Astrocyte (in vitro differentiated cells and primary cell): ENCODE measurements at regions not wholly inside any gene's neighbourhood (a gene's known extent, or its start where the extent isn't known, plus 50 kb on each side); places are given as distances from the start of the nearest gene placed in this dataset.

ENCODE experiments used
- DNase-seq: peaks from one replicate; pipeline ENCODE4 v3.0.0-alpha.2; 2010; ENCODE audit warnings: low read depth
- FAIRE-seq: peaks from 2 replicates; lab custom pipeline; 2011; peaks lifted over from hg19 to GRCh38; lab: Jason Lieb, UNC
- H2AFZ ChIP-seq: 2 replicates; pipeline ENCODE4 v1.6.0; 2012; ENCODE audit warnings: low read depth, low read length, inconsistent platforms
- H3K27ac ChIP-seq: 2 replicates; pipeline ENCODE4 v1.5.1; 2011; ENCODE audit warnings: low read depth, low read length, inconsistent platforms
- H3K27me3 ChIP-seq: 2 replicates; pipeline ENCODE4 v1.6.0; 2011; ENCODE audit warnings: low read length, inconsistent platforms; ENCODE audit not compliant: insufficient read depth
- H3K36me3 ChIP-seq: 2 replicates; pipeline ENCODE4 v1.5.1; 2011; ENCODE audit warnings: low read length, inconsistent platforms; ENCODE audit not compliant: insufficient read depth
- H3K4me1 ChIP-seq: 2 replicates; pipeline ENCODE4 v1.5.1; 2011; ENCODE audit warnings: low read length, inconsistent platforms; ENCODE audit not compliant: insufficient read depth
- H3K4me2 ChIP-seq: 2 replicates; pipeline ENCODE4 v1.6.0; 2012; ENCODE audit warnings: low read length, inconsistent platforms
- H3K4me3 ChIP-seq: 2 replicates; pipeline ENCODE4 v1.5.1; 2011; ENCODE audit warnings: low read depth, mild to moderate bottlenecking, low read length, inconsistent platforms; ENCODE audit not compliant: insufficient read depth
- H3K79me2 ChIP-seq: 2 replicates; pipeline ENCODE4 v1.6.0; 2012; ENCODE audit warnings: mild to moderate bottlenecking, low read length, inconsistent platforms; ENCODE audit not compliant: insufficient read depth
- H3K9ac ChIP-seq: 2 replicates; pipeline ENCODE4 v1.6.0; 2012; ENCODE audit warnings: mild to moderate bottlenecking, low read length, inconsistent platforms
- H3K9me3 ChIP-seq: 2 replicates; pipeline ENCODE4 v1.5.1; 2012; ENCODE audit warnings: low read depth, mild to moderate bottlenecking, low read length, inconsistent platforms; ENCODE audit not compliant: insufficient read depth
- H4K20me1 ChIP-seq: 2 replicates; pipeline ENCODE4 v1.6.0; 2012; ENCODE audit warnings: low read length, inconsistent platforms; ENCODE audit not compliant: insufficient read depth
- H3K27ac Mint-ChIP-seq: one replicate; pipeline ENCODE4 v1.8.0; 2021; ENCODE audit warnings: mild to moderate bottlenecking, mixed read lengths; ENCODE audit not compliant: unreplicated experiment
- H3K27me3 Mint-ChIP-seq: one replicate; pipeline ENCODE4 v1.8.0; 2021; ENCODE audit warnings: low read depth, mixed read lengths; ENCODE audit not compliant: unreplicated experiment
- H3K36me3 Mint-ChIP-seq: one replicate; pipeline ENCODE4 v1.8.0; 2021; ENCODE audit warnings: low read depth, mixed read lengths; ENCODE audit not compliant: unreplicated experiment
- H3K4me1 Mint-ChIP-seq: one replicate; pipeline ENCODE4 v1.8.0; 2021; ENCODE audit warnings: low read depth, mixed read lengths; ENCODE audit not compliant: unreplicated experiment
- H3K4me3 Mint-ChIP-seq: one replicate; pipeline ENCODE4 v1.8.0; 2021; ENCODE audit warnings: mild to moderate bottlenecking, moderate library complexity, mixed read lengths; ENCODE audit not compliant: unreplicated experiment
- H3K9me3 Mint-ChIP-seq: one replicate; pipeline ENCODE4 v1.8.0; 2021; ENCODE audit warnings: mild to moderate bottlenecking, mixed read lengths; ENCODE audit not compliant: unreplicated experiment
- EZH2 ChIP-seq: IDR thresholded peaks from 2 replicates; pipeline ENCODE4 v1.6.1; 2012; ENCODE audit warnings: mild to moderate bottlenecking, low read length, inconsistent platforms; ENCODE audit not compliant: insufficient read depth
- TF ChIP-seq, protein P1 (sequence below): IDR thresholded peaks from 2 replicates; pipeline ENCODE4 v1.5.1; 2011; ENCODE audit warnings: low read depth, mild to moderate bottlenecking, inconsistent platforms, low read length, moderate library complexity; ENCODE audit not compliant: insufficient read depth

GRCh38 chr10:44326474-44327030 lies 58.3 kb downstream of the CXCL12 start:
- Histone ChIP-seq H3K4me2 (no peak overlapping the region), H3K36me3 (no peaks in the 10 kb centered on the region), H3K9me3 (no peaks in the 10 kb centered on the region), H3K4me1 (no peaks in the 10 kb centered on the region), H4K20me1 (no peaks in the 10 kb centered on the region), H3K27ac (no peak overlapping the region), H3K4me3 (no peak overlapping the region), H3K79me2 (no peaks in the 10 kb centered on the region), H3K27me3 (no peaks in the 10 kb centered on the region), H2AFZ (no peak overlapping the region), H3K9ac (no peak overlapping the region)
- H3K9me3 Mint-ChIP-seq = peaks cover 2% of the 10 kb centered on the region
- H3K36me3 Mint-ChIP-seq = no peaks in the 10 kb centered on the region
- H3K4me1 Mint-ChIP-seq = peaks cover 4% of the 10 kb centered on the region
- H3K27me3 Mint-ChIP-seq = peaks cover 31% of the 10 kb centered on the region
- no peak overlapping the region for H3K4me3 Mint-ChIP-seq
- DNase-seq (no peak), FAIRE-seq (no peak)
- TF ChIP-seq, protein P1, sequence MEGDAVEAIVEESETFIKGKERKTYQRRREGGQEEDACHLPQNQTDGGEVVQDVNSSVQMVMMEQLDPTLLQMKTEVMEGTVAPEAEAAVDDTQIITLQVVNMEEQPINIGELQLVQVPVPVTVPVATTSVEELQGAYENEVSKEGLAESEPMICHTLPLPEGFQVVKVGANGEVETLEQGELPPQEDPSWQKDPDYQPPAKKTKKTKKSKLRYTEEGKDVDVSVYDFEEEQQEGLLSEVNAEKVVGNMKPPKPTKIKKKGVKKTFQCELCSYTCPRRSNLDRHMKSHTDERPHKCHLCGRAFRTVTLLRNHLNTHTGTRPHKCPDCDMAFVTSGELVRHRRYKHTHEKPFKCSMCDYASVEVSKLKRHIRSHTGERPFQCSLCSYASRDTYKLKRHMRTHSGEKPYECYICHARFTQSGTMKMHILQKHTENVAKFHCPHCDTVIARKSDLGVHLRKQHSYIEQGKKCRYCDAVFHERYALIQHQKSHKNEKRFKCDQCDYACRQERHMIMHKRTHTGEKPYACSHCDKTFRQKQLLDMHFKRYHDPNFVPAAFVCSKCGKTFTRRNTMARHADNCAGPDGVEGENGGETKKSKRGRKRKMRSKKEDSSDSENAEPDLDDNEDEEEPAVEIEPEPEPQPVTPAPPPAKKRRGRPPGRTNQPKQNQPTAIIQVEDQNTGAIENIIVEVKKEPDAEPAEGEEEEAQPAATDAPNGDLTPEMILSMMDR = no peak
- no peak for TF ChIP-seq EZH2
- no peak overlapping the region for H3K27ac Mint-ChIP-seq

DNA sequence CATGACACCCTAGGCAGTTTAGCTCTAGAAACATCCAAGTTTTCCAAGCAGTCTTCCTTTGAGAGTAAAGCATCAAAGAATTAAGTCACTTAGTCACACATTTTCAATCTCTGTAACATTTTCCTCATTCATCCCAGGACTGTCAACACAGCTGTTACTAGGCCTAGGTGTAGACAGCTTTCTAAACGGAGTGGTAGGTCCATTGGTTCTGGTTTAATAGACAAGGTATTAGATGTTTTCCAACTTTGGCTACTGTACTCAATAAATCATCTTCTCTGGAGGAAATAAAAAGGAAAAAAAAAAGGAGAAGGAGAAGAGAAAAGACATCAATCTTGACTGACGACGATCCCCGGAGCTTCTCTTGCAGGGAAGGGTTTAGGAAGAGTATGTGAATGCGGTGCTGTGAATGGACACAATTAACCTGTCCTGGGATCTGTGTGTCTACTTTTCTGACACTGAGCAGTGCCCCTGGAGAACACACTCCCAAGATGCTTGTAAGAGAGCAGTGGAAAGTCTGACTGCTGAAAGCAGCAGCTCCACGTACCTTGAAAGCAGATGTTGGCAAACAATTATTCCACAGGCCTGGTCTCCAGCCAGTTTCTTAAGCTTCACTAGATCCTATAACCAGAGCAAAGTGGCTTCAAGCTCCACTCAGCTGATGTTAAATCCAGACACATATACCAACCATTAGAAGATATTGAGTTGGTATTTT lies 59.1 kb downstream of the CXCL12 start:
- H3K4me1 Mint-ChIP-seq = peaks cover 4% of the 10 kb centered on the region
- no peak for FAIRE-seq
- H3K27ac ChIP-seq = no peak overlapping the region
- peaks cover 2% of the 10 kb centered on the region for H3K9me3 Mint-ChIP-seq
- no peak overlapping the region for H3K27ac Mint-ChIP-seq
- H3K27me3 Mint-ChIP-seq = peaks cover 31% of the 10 kb centered on the region
- H3K4me1 ChIP-seq = no peaks in the 10 kb centered on the region
- H3K9ac ChIP-seq = no peak overlapping the region
- H3K79me2 ChIP-seq = no peaks in the 10 kb centered on the region
- no peak overlapping the region for H3K4me3 ChIP-seq
- no peak overlapping the region for H2AFZ ChIP-seq
- H3K27me3 ChIP-seq = no peaks in the 10 kb centered on the region
- H4K20me1 ChIP-seq = no peaks in the 10 kb centered on the region
- no peaks in the 10 kb centered on the region for H3K9me3 ChIP-seq
- H3K36me3 ChIP-seq = no peaks in the 10 kb centered on the region
- H3K4me3 Mint-ChIP-seq = no peak overlapping the region
- no peak overlapping the region for H3K4me2 ChIP-seq
- H3K36me3 Mint-ChIP-seq = no peaks in the 10 kb centered on the region
- TF ChIP-seq EZH2 = no peak
- TF ChIP-seq, protein P1 = no peak
- no peak for DNase-seq

- no peaks in the 10 kb centered on the region for H4K20me1 ChIP-seq
- Mint-ChIP-seq H3K27ac (no peak overlapping the region), H3K9me3 (peaks cover 2% of the 10 kb centered on the region), H3K36me3 (no peaks in the 10 kb centered on the region), H3K4me3 (no peak overlapping the region), H3K4me1 (peaks cover 4% of the 10 kb centered on the region), H3K27me3 (peaks cover 31% of the 10 kb centered on the region)
- H3K9me3 ChIP-seq = no peaks in the 10 kb centered on the region
- no peak overlapping the region for H3K9ac ChIP-seq
- H3K27me3 ChIP-seq = no peaks in the 10 kb centered on the region
- no peak overlapping the region for H3K4me3 ChIP-seq
- FAIRE-seq (no peak), DNase-seq (no peak)
- H3K4me1 ChIP-seq = no peaks in the 10 kb centered on the region
- H3K27ac ChIP-seq = no peak overlapping the region
- no peak overlapping the region for H3K4me2 ChIP-seq
- H2AFZ ChIP-seq = no peak overlapping the region
- TF ChIP-seq EZH2 = no peak
- TF ChIP-seq, protein P1 = no peak
- no peaks in the 10 kb centered on the region for H3K36me3 ChIP-seq
- H3K79me2 ChIP-seq = no peaks in the 10 kb centered on the region
Measured at GRCh38 chr10:44325157-44325556, 59.7 kb downstream of the CXCL12 start.
